ENCODE measurements at regions not wholly inside any gene's neighbourhood (a gene's known extent, or its start where the extent isn't known, plus 50 kb on each side); places are given as distances from the start of the nearest gene placed in this dataset.
"Not testable (repeated sequence)": the region's sequence is repeated elsewhere in the genome, so short reads cannot be mapped to it uniquely, and the experiment has no call there.

GRCh38 chr6:97677626-97678025, 394.6 kb upstream of the MMS22L start:
- DNase-seq (ENCODE audit: low read depth in 2 of 2): no peak

- DNase-seq (ENCODE audit: low read depth in 2 of 2): no peak
Measured at GRCh38 chr6:97687916-97688315, 404.9 kb upstream of the MMS22L start.

- DNase-seq (ENCODE audit: low read depth in 2 of 2): no peak
Measured at GRCh38 chr6:97689078-97689754, 406.2 kb upstream of the MMS22L start.

GRCh38 chr6:97697456-97697855, 414.4 kb upstream of the MMS22L start:
- DNase-seq (ENCODE audit: low read depth in 2 of 2): no peak

GRCh38 chr6:97701801-97702200, 418.8 kb upstream of the MMS22L start:
- no peak for DNase-seq (ENCODE audit: low read depth in 2 of 2)

- no peak for DNase-seq (ENCODE audit: low read depth in 2 of 2)
Measured at GRCh38 chr6:97702248-97702647, 419.2 kb upstream of the MMS22L start.

- no peak for DNase-seq (ENCODE audit: low read depth in 2 of 2)
Measured at GRCh38 chr6:97703661-97704060, 420.6 kb upstream of the MMS22L start.

GRCh38 chr6:97705568-97705967, 422.6 kb upstream of the MMS22L start:
- no peak for DNase-seq (ENCODE audit: low read depth in 2 of 2)

GRCh38 chr6:97712751-97713150, 429.7 kb upstream of the MMS22L start:
- no peak for DNase-seq (ENCODE audit: low read depth in 2 of 2)

GRCh38 chr6:97714772-97715171, 431.8 kb upstream of the MMS22L start:
- DNase-seq (ENCODE audit: low read depth in 2 of 2): no peak

GRCh38 chr6:97717086-97717485, 434.1 kb upstream of the MMS22L start:
- no peak for DNase-seq (ENCODE audit: low read depth in 2 of 2)

GRCh38 chr6:97726378-97726777, 443.4 kb upstream of the MMS22L start:
- DNase-seq (ENCODE audit: low read depth in 2 of 2): no peak

- DNase-seq (ENCODE audit: low read depth in 2 of 2): no peak
Measured at GRCh38 chr6:97732045-97732444, 449.0 kb upstream of the MMS22L start.

GRCh38 chr6:97757575-97757974, 474.6 kb upstream of the MMS22L start:
- no peak for DNase-seq (ENCODE audit: low read depth in 2 of 2)

GRCh38 chr6:97765461-97765860, 482.4 kb upstream of the MMS22L start:
- no peak for DNase-seq (ENCODE audit: low read depth in 2 of 2)

GRCh38 chr6:97771372-97771771, 488.4 kb upstream of the MMS22L start:
- no peak for DNase-seq (ENCODE audit: low read depth in 2 of 2)

- DNase-seq (ENCODE audit: low read depth in 2 of 2): no peak
Measured at GRCh38 chr6:97775012-97775411, 492.0 kb upstream of the MMS22L start.

GRCh38 chr6:97778290-97779038, 495.4 kb upstream of the MMS22L start:
- DNase-seq (ENCODE audit: low read depth in 2 of 2): no peak

GRCh38 chr6:97779039-97779766, 496.2 kb upstream of the MMS22L start:
- DNase-seq (ENCODE audit: low read depth in 2 of 2): not testable (repeated sequence)

GRCh38 chr6:97790926-97791590, 508.0 kb upstream of the MMS22L start:
- DNase-seq (ENCODE audit: low read depth in 2 of 2): no peak

- DNase-seq (ENCODE audit: low read depth in 2 of 2): no peak
Measured at GRCh38 chr6:97805596-97805995, 522.6 kb upstream of the MMS22L start.

- DNase-seq (ENCODE audit: low read depth in 2 of 2): no peak
Measured at GRCh38 chr6:97812940-97813339, 529.9 kb upstream of the MMS22L start.
